ENCODE measurements at regions not wholly inside any gene's neighbourhood (a gene's known extent, or its start where the extent isn't known, plus 50 kb on each side); places are given as distances from the start of the nearest gene placed in this dataset.

DNA sequence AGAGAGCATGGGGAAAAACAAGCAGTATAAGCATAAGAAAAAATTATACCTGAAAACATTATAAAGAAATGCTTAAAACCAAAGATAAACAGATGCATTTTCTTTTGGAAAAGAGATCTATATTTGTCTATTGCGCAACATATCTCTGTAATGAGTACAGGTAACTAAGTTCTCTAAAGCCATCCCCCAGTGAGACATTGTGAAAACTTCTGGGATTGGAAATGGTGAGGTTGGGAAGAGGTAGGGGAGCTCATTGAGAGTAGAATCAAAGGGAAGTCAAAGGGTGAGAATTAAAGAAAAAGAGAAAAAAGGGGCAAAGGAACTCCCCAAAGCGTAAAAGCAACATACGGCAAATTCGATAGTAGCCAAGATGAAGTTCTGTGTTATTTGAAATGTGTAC, 257.9 kb upstream of the RBFOX1 start:
- H3K4me3 ChIP-seq (ENCODE audit: low read depth, low read length): no peak overlapping the region
- TF ChIP-seq, protein P1, sequence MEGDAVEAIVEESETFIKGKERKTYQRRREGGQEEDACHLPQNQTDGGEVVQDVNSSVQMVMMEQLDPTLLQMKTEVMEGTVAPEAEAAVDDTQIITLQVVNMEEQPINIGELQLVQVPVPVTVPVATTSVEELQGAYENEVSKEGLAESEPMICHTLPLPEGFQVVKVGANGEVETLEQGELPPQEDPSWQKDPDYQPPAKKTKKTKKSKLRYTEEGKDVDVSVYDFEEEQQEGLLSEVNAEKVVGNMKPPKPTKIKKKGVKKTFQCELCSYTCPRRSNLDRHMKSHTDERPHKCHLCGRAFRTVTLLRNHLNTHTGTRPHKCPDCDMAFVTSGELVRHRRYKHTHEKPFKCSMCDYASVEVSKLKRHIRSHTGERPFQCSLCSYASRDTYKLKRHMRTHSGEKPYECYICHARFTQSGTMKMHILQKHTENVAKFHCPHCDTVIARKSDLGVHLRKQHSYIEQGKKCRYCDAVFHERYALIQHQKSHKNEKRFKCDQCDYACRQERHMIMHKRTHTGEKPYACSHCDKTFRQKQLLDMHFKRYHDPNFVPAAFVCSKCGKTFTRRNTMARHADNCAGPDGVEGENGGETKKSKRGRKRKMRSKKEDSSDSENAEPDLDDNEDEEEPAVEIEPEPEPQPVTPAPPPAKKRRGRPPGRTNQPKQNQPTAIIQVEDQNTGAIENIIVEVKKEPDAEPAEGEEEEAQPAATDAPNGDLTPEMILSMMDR (IDR thresholded peaks at IDR 0.05; ENCODE audit: low read depth, low read length): no peak

- TF ChIP-seq, protein P1 (IDR thresholded peaks at IDR 0.05; ENCODE audit: low read depth, low read length): no peak
- H3K4me3 ChIP-seq (ENCODE audit: low read depth, low read length): no peak overlapping the region
Observed at GRCh38 chr16:7057458-7057857, 275.2 kb upstream of the RBFOX1 start.

- H3K4me3 ChIP-seq (ENCODE audit: low read depth, low read length): no peak overlapping the region
- TF ChIP-seq, protein P1 (IDR thresholded peaks at IDR 0.05; ENCODE audit: low read depth, low read length): no peak
Observed at GRCh38 chr16:7055443-7055842, 277.2 kb upstream of the RBFOX1 start.

- no peak overlapping the region for H3K4me3 ChIP-seq (ENCODE audit: low read depth, low read length)
- TF ChIP-seq, protein P1 (IDR thresholded peaks at IDR 0.05; ENCODE audit: low read depth, low read length): no peak
Observed at GRCh38 chr16:7051591-7052349, 280.9 kb upstream of the RBFOX1 start.

DNA sequence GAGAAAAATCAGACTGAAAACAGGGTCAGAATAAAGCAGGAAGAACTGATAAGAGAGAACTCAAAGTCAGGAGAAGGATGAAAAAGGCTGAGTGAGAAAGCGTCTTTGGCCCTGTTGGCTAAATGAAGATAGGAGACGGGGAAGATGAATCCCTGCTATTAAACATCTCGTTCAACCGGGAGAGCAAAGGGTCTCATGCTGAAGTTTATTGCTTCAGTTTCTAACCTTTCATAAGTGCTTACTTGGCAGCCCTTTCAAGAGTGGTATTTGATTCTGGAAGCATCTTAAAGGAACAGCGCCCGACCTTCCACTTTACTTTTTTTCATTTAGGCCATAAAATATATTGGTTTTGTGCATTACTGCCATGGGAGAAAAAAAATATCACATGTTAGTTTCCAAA, 288.3 kb upstream of the RBFOX1 start:
- TF ChIP-seq, protein P1 (IDR thresholded peaks at IDR 0.05; ENCODE audit: low read depth, low read length): no peak
- H3K4me3 ChIP-seq (ENCODE audit: low read depth, low read length): no peak overlapping the region

DNA sequence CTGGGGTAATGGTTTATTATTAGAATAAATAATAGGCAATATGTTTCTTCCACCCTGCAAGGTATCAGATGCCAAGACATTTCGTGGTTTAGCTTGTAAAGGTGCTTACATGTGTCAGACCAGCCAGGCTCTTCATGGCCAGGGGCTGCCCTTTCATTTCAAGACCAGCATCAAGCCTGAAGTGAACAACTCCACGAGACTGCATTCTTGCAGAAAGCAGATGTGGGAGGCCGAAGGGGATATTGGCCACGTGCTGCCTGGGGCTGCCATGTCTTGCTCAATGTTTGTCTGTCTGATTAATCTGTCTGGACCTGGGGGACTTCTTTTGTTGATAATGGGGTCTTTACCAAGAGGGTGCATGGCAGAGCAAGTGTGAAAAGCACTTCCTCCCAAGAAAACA, 294.2 kb upstream of the RBFOX1 start:
- H3K4me3 ChIP-seq (ENCODE audit: low read depth, low read length): no peak overlapping the region
- TF ChIP-seq, protein P1 (IDR thresholded peaks at IDR 0.05; ENCODE audit: low read depth, low read length): no peak

- TF ChIP-seq, protein P1 (IDR thresholded peaks at IDR 0.05; ENCODE audit: low read depth, low read length): no peak
- no peak overlapping the region for H3K4me3 ChIP-seq (ENCODE audit: low read depth, low read length)
Observed at GRCh38 chr16:7037495-7037894, 295.1 kb upstream of the RBFOX1 start.

All from WI38 (cell line).